Left colon (tissue), 2 donors: ENCODE measurements at regions not wholly inside any gene's neighbourhood (a gene's known extent, or its start where the extent isn't known, plus 50 kb on each side); places are given as distances from the start of the nearest gene placed in this dataset.

ENCODE experiments used
- ATAC-seq: fragments of 200-7000 bp; cut with Tn5 transposase; one replicate; pipeline ENCODE4 v1.9.1; 2020; ENCODE audit warnings: mild to moderate bottlenecking, moderate library complexity
- DNase-seq, 2 donors: peaks; one replicate each; pipeline ENCODE4 v3.0.0-alpha.2; 2020
- intact Hi-C, 2 donors: fragments of 100-400 bp; cut with DNase I in 1 of 2; cut with micrococcal nuclease in 1 of 2; formaldehyde crosslinking; loops; one replicate each; pipeline versions ENCODE4 v1.11.2 to v1.14.0; 2022; cut with DNase I, micrococcal nuclease
- donor health status: DM: no; HTN: no; CAD: no.
- donor health status: DM: yes; HTN: yes; CAD: no.

DNA sequence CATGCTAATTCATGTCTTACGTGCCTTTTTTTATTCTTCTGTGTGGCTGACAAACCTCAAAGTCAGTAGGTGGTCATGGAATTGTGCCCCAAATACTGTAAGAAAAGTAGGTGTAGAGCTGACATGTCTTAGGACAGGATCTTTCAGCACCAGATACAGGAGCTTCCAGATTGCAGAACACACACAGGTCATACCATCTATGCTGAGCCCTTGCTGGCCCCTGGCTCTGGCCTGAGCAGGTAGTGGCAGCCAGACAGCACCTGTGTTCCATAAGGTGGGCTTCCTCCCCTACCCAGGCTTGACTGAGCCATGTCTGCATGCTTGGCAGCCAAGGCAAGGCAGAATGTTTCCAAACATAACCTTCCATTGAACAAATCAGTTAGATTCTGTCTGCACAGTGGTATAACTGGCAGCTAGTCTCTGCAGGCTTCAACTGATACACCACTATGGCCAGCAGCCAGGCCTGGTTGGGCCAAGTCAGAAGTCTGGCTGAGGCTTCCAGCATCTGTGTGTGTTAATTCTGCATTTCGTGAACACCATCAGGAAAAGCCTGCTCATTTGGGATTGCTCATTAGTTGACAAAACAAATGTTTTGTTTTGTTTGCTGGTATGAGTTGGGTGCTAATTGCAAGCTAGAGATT lies 366.5 kb downstream of the FOXA2 start:
- intact Hi-C loops = no loop called here
- ATAC-seq = no peak
- DNase-seq = no peak

DNA sequence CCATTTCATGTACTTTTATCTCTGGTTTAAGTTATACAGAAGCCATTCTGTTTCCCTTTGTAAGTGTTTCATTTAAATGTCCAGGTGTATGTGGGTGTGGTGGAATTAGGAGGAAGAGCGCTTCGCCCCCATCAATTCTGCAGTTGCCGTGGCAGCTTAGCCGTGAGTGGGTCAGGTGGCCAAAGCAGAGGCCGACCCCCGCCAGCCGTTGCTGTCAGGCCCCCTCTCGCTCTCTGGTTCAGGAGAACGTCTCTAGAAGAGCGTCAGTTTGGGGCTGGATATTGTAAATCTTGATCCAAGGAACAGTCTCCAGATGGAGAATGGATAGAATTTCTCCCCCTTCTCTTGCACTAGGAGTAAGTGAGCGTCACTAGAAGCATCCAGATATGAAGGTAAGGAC lies 367.4 kb downstream of the FOXA2 start:
- ATAC-seq (no peak), DNase-seq (no peak)
- intact Hi-C loops = no loop called here

DNA sequence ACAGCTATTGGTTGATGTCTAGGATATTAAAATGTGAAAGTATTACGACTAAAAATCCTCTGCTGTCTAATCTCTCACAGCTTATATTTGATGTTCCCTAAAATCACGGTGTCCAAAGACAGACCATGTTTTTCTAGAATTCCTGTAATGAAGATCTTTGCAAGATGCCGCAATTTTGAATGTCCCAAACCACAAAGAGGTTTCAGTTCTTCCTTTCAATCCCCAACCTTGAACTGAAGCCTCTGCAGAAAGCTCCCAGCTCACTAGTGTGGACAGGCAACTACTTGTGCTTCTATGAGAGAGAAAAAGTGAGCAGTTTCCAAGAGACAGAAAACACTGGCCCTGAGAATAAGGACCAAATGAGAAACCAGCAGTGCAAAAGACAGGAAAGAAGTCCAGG lies 370.1 kb downstream of the FOXA2 start:
- intact Hi-C loops = no loop called here
- no peak for ATAC-seq
- DNase-seq = no peak

DNA sequence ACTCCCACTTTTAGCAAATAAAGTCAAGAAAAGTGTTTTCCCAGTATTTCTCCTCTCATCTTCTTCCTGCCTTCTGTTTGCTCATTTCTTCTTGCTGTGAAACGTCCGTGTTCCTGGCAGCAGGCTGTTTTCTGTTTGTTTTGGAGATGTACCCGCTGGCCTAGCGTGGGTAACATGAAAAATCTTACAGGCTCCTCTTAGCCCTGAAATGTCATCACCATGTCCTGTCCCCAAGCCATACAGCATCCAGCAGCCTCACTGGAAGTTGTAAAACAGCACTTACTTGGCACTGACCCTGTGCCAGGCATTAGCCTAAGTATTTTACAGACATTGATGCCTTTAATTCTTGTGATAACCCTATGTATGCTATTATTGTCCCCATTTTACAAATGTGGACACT lies 371.1 kb downstream of the FOXA2 start:
- no peak for ATAC-seq
- intact Hi-C loops = no loop called here
- no peak for DNase-seq

DNA sequence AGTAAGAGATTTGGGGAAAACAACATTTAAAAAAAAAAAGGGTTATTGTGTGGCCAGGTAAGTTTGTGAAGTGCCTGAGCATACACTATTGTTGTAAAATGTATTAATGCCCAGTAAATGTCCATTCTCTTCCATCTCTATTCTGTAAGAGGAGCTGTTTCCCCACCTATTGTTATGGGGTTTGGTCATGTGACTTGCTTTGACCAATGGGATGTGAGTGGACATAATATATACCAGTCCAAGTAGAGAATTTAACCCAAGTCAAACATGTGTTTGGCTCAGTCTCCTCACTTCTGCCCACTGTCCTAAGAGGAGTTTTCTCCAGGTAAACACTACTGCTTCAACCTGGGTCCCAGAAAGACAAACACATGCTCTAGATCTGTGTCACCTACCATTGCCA lies 377.1 kb downstream of the FOXA2 start:
- ATAC-seq (no peak), DNase-seq (no peak)
- intact Hi-C loops = no loop called here

DNA sequence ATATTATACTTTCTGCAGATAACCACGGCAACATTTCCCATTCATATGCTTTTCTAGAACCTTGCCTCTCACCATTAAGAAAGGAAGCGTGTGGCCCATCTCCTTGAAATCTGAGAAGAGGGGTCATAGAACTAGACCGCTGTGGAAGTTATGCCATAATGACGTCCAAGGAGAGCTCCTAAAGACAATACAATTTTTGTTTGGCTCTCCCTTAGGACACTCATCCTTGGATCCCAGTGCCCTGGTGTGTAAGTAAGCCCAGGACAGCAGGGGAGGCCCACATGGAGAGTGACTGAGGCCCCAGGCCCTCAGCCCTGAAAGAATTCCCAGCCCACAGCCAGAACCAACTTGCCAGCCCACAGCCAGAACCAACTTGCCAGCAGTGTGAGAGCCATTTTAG lies 379.6 kb downstream of the FOXA2 start:
- intact Hi-C loops = no loop called here

DNA sequence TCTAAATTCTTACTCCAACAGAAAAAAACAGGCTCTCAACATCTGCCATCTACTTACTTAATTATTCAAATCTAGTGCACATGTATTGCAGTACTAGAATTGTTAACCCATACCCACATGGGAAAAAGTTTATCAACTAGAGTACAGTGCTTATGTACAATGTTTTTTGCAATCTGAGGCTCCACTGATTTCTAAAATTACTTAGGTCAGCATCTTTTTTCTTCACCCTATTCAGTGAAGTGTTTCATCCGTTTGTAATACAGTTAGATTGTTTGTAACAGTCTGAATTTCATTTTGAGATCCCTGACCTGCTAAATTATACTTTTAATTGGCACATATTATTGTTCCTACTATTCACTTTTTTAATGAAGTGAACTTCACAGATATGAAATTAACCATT lies 402.2 kb downstream of the FOXA2 start:
- intact Hi-C loops = no loop called here
- no peak for DNase-seq
- ATAC-seq = no peak

More for the DNA sequence above, 379.6 kb downstream of the FOXA2 start:
- no peak for DNase-seq
- no peak for ATAC-seq

DNA sequence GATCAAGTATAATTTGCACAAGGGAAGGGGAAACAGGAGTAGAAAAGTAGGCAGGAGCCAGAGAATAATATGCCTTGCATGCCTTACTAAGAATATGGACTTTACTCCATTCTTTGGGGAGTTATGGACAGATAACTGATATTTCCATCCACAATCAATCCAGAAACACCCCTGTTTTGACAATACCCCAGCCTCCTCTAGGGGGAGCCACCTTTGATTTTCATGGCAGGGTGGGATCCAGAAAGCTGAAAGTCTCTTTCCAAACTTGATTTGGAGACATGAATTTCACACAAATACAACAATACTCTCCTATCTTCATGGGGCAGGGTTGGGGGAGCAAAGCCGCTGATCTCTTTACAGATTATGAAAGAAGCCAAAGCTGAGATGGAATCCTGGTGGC lies 404.1 kb downstream of the FOXA2 start:
- ATAC-seq = no peak

DNA sequence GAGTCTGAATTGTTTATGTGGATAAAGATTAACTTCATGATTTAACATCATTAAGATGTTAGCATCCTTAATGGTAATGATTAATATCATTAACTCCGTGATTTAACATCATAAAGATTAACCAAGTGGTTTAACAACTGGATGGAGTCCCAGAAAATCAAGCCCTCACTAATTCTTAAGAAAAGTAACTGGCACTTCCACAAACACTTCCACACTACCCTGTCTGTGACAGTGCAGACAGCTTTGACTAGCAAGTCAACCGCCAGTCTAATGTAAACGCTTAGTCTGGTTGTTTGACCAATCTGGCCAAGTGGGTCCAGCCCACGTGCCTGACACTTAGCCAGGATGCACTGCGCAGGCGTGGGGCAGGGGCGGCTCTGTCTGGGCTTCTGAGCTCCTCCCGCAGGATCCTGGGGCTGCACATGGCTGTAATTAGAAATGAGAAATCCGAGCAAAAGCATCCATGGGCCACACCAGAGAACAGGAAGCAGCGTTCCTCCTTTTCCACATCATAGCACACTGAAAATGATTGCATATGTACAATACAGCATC lies 424.2 kb downstream of the FOXA2 start:
- no peak for ATAC-seq
- intact Hi-C loops = no loop called here
- DNase-seq = no peak

More for the DNA sequence above, 404.1 kb downstream of the FOXA2 start:
- no peak for DNase-seq
- intact Hi-C loops = no loop called here

DNA sequence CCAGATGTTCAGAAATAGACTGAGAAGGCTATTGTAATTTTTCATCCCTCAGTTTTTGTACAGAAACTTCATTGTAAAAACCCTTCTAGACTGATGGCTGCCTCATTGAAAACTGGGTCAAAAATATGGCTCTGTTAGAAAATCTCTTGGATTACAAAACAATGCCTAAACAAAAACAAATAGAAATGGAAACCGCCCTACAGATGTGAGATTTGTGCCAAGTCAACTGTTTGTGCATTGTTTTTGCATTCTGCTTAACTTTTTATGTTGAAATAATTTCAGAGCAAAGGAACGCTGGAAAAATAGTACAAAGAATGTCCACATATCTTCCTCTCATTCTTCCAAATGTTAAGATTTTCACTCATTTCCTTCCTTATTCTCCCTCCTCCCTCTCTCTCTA lies 425.1 kb downstream of the FOXA2 start:
- DNase-seq (no peak), ATAC-seq (no peak)
- intact Hi-C loops = no loop called here

DNA sequence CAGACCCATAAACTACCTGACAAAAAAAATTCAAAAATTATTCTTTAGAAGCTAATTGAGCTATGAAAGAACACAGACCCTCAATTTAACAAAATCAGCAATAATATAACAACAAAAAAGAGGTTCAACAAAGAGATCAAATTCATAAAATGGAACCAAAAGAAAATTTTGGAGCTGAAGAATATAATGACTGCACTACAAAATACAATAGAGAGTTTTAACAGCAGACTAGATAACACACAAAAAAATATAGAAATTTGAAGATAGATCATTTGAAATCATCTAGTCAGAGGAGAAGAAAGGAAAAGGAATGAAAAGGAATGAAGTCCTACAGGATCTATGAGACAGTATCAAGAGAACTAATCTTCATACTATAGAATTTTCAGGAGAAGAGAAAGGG lies 422.1 kb downstream of the PAX1 start:
- intact Hi-C loops = no loop called here
- DNase-seq (no peak), ATAC-seq (no peak)

DNA sequence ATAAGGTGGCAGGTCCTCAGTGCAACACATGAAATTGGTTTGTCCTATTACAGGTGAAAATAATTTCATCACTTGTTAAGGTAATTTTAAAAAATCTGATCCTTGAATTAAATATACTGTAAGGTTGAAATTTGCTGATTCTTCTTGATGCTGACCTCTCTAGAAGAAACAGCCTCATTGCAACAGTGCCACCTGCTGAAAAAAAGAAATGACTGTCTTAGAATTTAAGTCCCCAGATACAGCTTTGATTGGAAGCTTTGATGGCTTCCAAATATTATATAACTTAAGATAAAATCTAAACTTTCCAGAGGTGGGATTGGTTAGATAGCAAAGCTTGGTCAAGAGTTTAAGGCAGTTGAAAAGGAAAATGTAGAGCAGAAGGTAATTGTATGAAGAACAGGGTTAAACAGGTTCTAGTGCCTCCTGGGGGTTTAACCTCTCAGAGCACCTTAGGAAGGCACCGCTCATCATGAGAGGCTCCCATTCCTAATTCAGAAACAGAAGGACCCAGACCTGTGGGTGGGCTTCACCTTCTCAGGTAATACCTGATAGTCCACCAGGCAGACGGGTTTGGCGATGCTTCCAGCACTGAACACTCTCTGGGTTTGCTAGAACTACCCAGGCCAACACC lies 401.0 kb downstream of the PAX1 start:
- ATAC-seq (no peak), DNase-seq (no peak)
- intact Hi-C loops = loop anchor here in 1 of 2 donors (2.0 kb wide), 1 partner anchor 388 kb away; no protein-coding TSS in a partner anchor

DNA sequence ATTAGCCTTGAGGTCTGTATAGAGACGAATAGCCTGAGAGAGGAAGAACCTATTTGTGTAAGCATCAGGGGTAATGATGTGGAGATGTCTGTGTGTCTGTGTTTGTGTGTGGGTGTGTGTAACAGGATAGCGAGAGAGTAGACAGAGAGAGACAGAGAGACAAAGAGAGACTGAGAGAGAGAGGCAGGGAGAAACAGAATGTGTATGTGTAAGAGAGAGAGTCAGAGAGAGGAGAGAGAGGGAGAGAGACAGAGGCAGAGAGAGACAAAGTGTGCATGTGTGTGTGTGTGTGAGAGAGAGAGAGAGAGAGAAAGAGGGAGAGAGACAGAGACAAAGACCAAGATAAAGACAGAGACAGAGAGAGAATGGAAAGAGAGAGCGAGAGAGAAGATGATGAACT lies 396.1 kb downstream of the PAX1 start:
- DNase-seq = no peak
- no peak for ATAC-seq
- intact Hi-C loops = no loop called here

DNA sequence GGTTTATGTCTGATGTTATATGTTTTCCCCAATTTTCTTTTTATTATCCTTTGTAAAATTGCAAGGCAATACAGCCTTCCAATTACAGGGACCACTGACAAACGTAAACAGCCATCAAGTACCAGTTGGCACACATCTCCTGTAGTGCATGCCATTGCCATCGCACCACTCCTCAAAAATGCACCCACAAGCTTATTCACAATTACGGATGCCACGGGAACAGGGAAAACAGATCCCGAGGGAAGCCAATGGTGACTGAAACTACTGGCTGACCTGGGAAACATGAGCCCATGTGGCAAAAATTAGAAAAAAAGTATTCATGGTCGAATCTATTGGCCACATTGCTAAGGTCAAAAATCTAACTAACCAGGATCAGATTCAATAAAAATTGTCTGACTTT lies 395.2 kb downstream of the PAX1 start:
- intact Hi-C loops = no loop called here
- DNase-seq (no peak), ATAC-seq (no peak)

DNA sequence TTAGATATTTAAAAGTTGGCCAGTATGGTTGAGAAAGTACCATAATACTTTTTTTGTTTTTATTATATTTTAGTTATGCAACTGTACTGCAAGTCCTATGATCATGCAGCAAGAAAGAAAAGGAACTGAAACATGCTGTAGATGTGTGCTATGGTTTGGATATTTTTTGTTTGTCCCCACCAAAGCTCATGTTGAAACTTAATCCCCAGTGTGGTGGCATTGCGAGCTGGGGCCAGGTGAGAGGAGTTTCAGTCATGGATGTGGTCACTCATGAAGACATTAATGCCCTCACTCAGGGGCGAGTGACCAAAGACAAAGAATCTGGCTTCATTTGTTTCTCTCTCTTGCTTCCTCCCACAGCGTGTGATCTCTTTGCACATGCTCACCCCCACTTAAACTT lies 393.9 kb downstream of the PAX1 start:
- intact Hi-C loops = no loop called here

DNA sequence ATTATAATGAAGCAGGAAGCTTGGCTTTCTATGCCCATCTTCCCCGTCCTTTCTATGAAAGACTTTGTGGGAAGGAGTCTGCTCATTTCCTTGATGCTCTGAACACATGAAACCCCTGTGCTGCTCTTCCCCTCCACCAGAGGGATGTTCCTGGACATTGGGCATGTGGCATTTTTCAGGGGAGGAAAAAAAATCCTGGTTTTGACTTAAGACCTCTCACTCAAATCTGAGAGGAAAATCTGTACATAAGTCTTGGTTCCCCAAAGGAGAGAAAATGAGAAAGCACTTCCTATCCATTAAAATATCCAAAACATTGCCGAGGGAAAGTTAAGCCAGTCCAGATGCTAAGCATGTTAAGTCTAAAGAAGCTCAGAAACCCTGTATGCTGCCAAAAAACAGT lies 393.0 kb downstream of the PAX1 start:
- ATAC-seq = no peak
- DNase-seq = no peak
- intact Hi-C loops = no loop called here

More for the DNA sequence above, 393.9 kb downstream of the PAX1 start:
- DNase-seq = no peak
- no peak for ATAC-seq

DNA sequence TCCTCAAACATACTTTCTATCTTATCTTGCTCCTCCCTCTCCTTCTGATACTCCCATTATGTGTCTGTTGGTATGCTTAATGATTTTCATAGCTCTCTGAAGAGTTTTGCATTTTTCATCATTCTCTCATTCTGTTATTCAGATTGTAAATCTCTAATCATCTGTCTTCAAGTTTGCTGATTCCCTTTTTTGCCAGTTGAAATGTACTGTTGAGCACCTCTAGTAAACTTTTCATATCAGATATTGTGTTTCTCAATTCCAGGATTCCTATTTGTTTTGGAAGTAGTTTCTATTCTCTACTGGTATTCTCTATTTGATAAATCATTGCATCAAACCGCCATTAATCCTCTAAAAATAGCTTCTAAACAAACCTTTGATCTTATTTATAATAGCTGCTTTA lies 387.7 kb downstream of the PAX1 start:
- intact Hi-C loops = no loop called here
- DNase-seq (no peak), ATAC-seq (no peak)

DNA sequence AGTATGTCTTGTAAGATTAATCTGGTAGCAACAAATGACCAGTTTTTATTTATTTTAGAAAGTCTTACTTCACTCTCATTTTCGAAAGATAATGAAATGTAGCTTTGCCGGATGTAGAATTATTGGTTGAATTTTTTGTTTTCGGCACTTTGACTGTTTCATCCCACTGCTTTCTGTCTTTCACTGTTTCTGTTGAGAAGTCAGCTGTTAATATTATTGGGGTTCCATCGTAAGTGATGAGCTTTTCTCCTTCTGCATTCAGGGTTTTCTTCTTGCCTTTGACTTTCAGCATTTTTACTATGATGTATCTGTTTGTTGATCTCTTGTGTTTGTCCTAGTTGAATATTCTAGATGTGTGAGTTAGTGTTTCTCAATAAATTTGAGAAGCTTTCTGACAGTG lies 383.4 kb downstream of the PAX1 start:
- intact Hi-C loops = no loop called here
- DNase-seq = no peak
- no peak for ATAC-seq

DNA sequence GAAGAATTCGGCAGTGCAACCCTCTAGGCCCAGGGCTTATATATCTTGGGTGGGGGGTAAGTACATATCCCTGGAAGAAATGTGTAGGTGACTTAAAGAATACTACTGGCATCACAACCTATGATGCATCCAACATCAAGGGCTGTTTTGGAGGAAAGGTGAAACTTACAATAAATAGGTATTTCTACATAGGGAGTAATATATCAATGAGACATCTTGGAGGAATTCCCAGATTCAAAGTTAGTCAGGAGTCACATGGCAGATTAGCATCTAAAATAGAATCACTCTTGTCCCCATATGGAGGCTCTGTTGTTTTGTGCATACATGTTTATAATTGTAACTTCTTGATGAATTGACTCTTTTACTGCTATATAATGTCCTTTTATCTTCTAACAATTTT lies 375.5 kb downstream of the PAX1 start:
- intact Hi-C loops = no loop called here
- no peak for DNase-seq
- ATAC-seq = no peak

DNA sequence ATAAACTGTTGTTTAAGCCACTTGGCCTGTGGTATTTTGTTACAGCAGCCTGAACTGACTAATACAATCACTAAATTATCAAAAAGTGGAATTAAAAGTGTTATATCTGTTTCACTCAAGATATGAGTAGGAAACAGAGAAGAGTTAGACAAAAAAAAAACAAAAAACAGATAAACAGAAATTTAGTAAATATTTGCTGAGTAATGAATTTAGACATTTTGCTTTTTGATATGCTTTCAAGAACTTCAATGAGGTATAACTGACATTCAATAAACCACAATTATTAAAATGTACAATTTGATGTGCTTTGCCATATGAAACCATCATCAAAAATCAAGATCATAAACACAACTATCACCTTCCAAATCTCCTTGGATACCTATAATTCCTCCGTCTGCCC lies 369.2 kb downstream of the PAX1 start:
- intact Hi-C loops = no loop called here
- no peak for ATAC-seq
- no peak for DNase-seq

DNA sequence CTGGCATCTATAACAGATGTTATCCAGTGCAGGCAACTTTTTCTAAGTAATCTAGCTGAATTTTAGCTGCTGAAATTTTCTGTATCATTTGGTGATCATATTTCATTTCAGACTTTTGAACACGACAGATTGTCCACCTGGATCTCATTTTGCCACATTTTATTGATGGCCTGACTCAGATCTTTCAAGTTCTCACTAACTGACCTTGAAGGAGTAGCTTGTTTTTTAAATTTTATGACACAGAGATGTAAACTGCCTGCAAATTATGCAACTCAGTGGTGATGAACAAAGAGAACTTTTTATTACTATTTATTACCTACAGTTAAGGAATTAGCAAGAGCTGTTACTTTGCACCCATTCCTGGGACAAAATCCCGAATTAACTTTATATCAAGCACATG lies 366.4 kb downstream of the PAX1 start:
- DNase-seq = no peak
- ATAC-seq = no peak
- intact Hi-C loops = no loop called here
